Urothelium cell line (cell line): ENCODE measurements at regions not wholly inside any gene's neighbourhood (a gene's known extent, or its start where the extent isn't known, plus 50 kb on each side); places are given as distances from the start of the nearest gene placed in this dataset.
A peak's percentile ranks its signal among the peaks of the same experiment; 100 is the strongest.
"Not testable (repeated sequence)": the region's sequence is repeated elsewhere in the genome, so short reads cannot be mapped to it uniquely, and the experiment has no call there.

ENCODE experiments used
- DNase-seq: peaks from one replicate; pipeline ENCODE4 v3.0.0; 2011; ENCODE audit warnings: low spot score, mixed read lengths
- FAIRE-seq: peaks from 2 replicates; lab custom pipeline; 2011; peaks lifted over from hg19 to GRCh38; lab: Jason Lieb, UNC

DNA sequence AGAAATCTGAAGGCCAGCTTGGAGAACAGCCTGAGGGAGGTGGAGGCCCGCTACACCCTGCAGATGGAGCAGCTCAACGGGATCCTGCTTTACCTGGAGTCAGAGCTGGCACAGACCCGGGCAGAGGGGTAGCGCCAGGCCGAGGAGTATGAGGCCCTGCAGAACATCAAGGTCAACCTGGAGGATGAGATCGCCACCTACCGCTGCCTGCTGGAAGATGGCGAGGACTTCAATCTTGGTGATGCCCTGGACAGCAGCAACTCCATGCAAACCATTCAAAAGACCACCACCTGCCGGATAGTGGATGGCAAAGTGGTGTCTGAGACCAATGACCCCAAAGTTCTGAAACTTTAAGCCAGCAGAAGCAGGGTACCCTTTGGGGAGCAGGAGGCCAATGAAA, 318.4 kb downstream of the ZFHX3 start:
- not testable (repeated sequence) for DNase-seq, FAIRE-seq

DNA sequence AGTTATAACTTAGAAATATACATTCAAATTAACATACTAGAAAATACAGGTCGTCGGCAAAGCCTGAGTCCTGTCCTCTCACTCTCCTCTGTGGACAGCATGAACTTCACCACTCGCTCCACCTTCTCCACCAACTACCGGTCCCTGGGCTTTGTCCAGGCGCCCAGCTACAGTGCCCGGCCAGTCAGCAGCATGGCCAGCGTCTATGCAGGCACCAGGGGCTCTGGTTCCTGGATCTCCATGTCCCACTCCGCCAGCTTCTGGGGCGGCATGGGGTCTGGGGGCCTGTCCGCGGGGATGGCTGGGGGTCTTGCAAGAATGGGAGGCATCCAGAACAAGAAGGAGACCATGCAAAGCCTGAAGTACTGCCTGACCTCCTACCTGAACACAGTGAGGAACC, 319.4 kb downstream of the ZFHX3 start:
- FAIRE-seq = no peak
- DNase-seq = no peak

DNA sequence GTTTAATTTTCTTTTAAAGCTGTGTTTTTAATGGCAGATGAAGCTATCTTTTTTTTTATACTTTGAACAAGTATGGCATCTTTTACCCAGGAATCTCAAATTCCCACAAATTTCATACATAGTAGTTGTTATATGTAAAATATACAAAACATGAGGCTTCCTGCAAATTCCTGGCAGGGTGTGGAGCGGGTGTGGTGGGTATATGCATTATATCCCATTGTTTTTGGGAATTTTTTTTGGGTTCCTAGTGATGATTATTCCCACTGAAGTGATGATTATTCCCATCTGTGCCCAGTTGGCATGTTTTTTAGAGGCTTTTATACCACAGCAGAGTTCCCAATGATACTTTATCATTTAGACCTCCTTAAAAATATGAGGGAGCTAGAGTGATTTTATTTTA, 320.4 kb downstream of the ZFHX3 start:
- DNase-seq = no peak
- FAIRE-seq = no peak

DNA sequence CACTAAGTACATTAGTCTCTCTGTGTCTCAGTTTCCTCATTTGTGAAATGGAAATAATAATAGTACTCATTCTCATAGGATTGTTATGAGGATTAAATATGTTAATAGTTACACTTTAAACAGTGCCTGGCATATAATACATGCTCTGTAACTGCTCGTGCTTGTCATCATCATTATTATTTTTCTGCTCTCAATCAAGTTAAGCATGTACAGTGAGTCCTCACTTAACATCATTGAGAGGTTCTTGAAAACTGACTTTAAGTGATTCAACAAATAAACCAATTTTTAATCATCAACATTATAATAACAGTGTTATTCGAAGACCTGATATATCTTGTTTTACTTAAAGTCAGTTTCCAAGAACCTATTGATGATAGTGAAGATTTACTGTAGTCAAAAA, 322.3 kb downstream of the ZFHX3 start:
- DNase-seq = no peak
- no peak for FAIRE-seq

DNA sequence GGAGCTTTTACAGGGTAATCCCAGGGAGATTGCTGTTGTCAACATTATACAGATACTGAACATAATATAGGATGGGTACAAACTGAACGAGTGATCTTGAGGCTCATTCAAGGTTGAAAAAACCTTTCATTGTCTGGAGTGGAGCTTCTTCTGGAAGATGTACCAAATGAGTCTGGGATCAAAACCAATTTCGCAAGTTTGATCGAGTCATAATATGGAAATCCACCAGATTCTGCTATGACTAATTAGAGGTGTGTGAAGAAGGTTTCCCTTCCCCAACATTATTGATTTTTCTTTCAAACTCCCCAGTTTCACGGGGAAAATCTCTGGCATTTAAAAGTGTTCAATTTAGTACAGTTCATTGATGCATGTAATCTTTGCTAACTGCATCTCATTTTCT, 324.1 kb downstream of the ZFHX3 start:
- FAIRE-seq = no peak
- no peak for DNase-seq

DNA sequence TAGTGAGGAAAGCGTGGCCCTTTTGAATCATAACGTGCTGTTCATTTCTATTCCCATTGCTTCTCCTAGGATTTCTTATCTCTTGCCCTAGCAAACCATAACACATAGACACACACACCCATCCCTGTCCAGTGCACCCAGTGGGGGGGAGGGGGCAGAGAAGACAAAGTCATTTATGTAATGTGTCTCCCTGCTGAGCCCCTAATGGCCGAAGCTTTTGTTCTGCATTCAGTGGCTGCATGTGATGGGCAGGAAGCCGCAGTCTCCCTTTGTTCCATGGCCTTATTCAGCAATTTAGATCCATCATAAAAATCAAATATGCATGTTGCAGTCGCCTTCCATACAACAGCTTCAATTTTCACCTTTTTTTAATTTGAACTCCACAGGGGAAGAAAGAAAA, 325.4 kb downstream of the ZFHX3 start:
- DNase-seq = no peak
- FAIRE-seq = no peak

DNA sequence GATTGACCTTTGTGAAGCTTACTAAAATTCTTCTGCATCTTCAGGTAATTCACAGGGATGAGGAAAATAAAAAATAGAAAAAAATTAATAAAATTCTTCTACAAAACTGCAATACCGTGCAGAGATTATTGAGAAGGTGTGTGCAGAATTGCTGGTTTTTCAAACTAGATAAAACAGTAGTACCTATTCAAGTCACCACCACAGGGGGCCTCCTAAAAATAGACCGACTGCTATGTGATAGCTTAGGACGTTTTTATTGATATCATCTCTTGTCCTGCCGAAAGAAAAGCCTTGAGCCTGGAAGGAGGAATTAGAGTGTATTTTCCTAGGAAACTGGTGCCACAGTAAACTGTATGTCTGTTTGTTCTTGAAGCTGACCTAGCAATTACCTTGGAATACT, 325.9 kb downstream of the ZFHX3 start:
- no peak for DNase-seq
- FAIRE-seq = no peak

DNA sequence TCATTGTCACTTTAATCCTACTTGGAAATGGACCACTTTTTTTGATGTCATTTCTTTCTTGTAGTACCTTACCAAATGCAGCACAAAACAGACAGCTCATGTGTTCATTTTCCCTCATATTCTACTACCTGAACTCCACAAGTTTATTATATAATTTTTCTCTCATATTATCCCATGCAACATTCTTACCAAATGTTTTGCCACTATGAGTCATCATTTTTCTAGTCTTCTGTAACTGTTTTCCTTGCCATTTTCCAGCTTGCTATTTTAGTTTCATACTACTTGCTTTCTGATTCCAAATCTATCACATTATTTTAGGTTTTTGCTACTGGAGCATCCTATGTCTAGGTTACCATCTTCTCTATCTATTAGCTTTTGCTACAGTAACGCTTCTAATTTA, 332.7 kb downstream of the ZFHX3 start:
- FAIRE-seq = no peak
- DNase-seq = no peak

DNA sequence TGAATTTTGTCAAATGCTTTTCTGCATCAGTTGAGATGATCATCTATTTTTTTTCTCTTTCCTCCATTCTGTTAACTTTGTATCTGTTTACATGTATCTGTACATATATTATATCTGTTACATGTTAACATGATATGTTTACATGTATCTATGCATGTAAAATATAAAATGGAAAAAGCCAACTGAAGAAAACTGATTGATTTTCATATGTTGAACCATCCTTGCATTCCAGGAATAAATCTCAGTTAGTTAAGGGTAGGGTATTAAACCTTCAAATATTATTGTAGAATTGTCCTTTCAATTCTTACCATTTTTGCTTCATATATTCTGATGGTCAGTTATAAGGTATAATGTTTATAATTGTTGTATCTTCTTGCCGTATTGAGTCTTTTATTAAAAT, 336.1 kb downstream of the ZFHX3 start:
- DNase-seq = no peak
- no peak for FAIRE-seq

DNA sequence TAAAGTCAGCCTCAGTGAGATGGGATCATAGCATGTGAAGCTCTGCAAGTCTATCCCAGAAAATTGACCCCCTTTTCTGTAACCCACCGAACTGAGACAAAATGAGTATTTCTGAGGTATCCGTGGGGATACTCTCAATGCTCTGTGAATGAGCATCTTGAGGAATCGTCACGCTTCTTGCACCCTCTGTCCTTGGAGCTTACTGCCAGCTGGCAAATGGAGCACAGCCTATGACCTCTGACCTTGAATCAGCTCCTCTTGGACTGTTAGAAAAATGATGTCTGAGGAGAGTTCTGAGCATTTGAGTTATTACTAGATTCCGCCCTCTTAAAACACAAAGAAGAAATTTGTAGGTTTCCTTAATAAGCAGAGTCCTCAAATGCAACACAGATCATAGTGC, 342.1 kb downstream of the ZFHX3 start:
- FAIRE-seq = no peak

DNA sequence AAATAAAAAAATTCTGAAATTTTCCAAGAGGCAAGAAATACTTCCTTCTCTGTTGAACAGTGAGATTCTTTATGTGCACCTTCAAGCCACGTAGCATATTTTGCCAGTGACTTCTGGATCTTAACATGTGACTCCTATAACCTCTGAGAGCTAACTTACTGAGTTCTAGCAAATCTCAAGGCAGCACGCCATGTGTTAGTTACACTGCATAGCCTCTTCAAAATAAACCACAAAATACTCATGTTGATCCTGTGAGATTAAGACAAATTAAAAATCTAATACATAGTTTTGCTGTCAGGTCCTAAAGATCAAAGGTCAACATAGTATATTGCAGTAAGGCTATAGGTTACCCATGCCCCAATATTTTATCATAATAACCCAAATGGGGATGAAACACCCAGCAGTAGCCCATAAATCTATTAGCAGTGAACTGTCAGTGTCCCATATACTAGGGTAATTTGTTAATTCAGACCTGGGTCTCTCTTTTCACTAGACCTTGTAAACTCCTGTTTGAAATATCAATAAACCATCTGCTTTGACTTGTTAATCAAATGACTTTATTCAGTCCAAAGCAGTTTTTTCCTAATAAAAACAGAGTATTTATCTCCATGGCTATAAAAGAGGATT, 343.1 kb downstream of the ZFHX3 start:
- no peak for FAIRE-seq
- DNase-seq = no peak

More for the DNA sequence above, 342.1 kb downstream of the ZFHX3 start:
- no peak for DNase-seq

DNA sequence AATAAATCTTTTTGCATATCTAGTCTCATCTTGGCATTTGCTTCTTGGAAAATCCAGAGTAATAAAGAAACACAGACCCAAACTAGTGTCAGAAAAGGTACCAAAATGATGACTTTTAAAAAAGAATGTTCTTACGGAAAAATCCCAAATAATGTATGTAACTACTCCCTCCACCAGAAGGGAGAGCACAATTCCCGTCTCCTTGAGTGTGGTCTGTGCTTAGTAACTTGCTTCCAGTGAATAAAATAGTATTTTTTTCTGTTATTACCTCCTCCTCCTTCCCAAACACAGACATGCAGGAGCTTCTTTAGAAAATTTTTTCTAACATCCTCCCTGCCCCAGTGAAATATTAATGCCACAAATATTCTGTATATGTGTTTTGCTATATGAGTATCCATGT, 358.1 kb downstream of the ZFHX3 start:
- DNase-seq = no peak
- no peak for FAIRE-seq

DNA sequence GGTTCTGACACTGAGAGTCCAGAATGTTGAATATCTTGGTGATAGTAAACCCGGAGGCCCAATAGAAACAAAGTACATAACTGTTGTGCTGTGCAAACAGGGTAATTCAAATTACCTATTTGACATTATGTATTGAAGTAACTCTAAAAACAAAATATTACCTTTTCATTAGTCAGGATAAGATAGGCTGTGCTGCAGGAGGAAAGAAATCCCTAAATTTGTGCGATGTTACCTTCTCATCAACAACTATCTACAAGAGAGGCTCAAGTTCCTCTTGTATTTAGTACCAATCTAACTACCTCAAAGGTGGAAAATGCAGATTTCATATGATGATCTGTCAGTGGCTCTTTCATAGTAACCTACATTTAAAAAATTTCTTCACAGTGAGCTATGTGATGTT, 367.2 kb downstream of the ZFHX3 start:
- FAIRE-seq = no peak
- DNase-seq = no peak

DNA sequence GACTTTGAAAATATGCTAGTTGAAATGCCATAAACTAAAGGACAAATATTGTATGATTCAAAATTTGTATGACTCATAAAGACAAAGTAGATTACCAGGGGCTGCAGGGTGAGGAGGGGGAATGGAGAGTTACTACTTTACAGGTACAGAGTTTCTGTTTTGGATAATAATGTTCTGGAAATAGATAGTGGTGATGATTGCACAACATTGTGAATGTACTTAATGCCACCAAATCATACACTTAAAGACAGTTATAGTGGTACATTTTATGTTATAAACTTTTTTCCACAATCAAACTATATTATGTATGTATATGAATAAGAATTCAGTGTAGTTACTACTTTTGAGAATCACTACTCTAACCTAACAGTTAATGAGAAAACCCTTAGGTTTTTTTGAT, 368.1 kb downstream of the ZFHX3 start:
- FAIRE-seq (no peak), DNase-seq (no peak)

DNA sequence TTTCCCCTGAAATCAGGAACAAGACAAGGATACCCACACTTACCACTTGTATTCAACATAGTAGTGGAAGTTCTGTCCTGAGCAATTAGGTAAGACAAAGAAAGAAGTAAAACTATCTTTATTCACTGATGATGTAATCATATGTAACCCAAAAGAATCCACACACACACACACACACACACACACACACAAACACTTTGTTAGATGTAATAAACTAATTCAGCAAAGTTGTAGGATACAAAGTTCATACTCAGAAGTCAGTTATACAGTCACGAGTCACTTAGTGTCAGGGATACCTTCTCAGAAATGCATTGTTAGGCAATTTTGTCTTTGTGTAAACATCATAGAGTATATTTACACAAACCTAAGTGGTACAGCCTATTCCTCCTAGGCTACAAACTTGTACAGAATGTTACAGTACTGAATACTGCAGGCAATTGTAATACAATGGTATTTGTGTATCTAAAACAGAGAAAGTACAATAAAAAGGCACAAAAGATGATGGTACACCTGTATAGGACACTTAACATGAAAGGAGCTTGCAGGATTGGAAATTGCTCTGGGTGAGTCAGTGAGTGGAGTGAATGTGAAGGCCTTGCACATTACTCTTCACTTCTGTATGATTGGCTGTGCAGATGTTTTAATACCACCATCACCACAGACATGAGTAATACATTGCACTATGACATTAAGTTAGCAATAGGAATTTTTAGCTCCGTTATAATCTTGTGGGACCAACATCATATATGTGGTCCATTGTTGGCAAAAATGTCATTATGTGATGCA, 370.1 kb downstream of the ZFHX3 start:
- FAIRE-seq (no peak), DNase-seq (no peak)

DNA sequence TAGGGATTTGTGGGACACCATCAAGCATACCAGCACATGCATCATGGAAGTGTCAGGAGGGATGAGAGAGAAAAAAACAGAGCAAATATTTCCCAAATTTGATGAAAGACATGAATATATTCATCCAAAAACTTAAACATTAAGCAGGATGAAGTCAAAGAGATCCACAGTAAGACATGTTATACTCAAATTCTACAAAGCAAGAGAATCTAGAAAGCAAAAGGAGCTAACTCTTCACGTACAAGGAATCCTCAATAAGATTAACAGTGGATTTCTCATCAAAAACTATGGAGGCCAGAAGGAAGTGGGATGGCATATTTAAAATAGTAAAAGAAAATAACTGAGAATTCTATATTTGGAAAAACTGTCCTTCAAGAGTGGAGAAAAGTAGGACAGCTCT, 374.8 kb downstream of the ZFHX3 start:
- DNase-seq (no peak), FAIRE-seq (no peak)

DNA sequence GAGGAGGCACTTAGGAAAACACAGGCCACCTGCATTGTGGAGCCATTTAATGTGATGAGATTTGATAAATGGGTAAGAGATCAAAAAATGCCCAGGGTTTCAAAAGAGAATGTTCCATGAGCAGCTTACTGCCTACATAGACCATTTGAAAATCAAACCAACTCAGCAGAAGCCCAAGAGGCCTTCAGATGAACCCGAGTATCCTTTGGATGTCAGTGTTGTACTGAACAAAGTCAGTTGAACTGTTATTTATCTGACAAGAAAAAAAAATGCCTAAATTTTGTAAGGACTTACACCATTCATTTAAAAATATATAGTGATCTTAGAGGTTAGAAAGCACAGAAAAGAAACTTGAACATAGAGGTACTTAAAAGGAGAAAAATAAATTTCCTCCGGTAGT, 381.7 kb downstream of the ZFHX3 start:
- DNase-seq (no peak), FAIRE-seq (no peak)

DNA sequence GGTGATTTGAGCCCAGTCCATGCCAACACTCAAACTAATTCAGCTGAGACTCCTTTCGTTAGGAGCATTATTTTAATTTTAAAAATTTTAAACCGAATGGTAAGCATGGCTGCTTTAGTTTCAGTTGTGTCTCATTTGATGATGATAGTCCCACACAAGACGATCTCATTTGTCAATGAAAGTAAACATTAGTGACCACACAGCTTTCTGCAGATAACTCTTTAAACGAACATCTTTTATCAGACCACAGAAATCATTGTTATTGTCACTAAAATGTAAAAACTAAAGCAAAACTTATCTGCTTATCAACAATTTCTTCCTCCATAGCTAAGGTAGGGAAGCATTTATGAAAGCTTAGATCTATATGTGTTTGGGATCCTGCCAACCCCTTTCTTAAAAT, 382.2 kb downstream of the ZFHX3 start:
- FAIRE-seq (no peak), DNase-seq (no peak)

DNA sequence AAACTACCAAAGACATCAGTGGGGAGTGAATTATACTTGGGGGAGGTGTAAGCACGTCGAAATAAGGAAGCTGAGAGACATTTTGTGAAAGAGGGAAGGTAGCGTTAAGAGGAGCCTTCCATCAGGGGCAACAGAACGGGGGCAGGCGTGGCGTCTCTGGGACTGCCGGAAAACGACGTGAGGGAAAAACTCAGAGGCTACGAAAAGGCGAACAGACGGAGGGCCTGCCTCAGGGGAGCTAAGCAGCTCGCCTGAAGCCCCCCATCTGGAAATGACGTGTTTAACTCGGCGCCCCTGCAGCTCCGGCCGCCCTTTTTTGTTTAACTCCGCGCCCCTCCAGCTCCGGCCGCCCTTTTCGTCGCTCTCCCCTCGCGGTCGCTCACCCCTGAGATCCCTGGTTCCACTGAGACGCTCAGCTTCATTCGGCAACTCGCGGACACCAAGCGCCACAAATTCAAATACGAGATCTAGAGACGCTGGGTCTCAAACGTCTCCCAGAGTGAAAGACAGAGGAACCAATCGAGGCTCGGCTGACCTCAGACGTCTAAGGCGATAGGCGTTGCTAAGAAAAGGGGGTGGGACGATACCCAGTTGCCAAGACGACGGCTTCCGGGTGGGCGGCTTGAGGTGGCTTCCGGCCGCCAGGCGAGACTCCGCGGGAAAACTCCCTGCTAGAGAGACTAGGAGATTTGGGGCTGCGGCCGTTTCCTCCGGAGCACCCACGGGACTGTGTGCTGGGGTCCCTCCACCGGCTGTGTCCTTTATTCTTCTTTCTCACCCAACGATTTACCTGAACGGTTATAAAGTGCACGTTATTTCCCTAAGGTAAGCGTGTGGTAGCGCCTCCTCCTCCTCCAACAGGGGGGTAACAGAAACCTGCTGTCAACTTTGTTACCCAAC, 383.2 kb downstream of the ZFHX3 start:
- DNase-seq (peak; percentile 97), FAIRE-seq (no peak)

DNA sequence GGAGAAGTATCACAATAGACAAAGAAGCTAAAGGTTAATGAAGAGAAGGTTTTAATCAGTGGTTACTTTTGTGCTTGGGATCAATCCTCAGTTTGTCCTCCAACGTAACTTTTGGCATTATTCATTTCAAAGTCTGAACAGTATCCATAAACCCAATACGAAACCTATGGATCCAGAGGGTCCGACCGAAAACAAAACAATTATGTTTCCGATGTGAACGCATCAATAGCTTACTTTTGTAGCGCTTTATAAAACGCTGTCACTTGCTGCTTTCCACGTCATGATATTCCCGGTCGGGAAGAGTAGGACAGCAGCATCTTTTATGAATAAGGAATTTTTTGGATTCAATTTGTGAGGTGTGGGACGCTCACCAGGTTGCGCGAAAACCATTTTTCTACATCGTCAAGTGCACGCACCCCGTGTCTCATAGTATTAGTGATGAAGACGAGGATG, 383.8 kb downstream of the ZFHX3 start:
- FAIRE-seq = no peak
- peak; percentile 7 for DNase-seq

DNA sequence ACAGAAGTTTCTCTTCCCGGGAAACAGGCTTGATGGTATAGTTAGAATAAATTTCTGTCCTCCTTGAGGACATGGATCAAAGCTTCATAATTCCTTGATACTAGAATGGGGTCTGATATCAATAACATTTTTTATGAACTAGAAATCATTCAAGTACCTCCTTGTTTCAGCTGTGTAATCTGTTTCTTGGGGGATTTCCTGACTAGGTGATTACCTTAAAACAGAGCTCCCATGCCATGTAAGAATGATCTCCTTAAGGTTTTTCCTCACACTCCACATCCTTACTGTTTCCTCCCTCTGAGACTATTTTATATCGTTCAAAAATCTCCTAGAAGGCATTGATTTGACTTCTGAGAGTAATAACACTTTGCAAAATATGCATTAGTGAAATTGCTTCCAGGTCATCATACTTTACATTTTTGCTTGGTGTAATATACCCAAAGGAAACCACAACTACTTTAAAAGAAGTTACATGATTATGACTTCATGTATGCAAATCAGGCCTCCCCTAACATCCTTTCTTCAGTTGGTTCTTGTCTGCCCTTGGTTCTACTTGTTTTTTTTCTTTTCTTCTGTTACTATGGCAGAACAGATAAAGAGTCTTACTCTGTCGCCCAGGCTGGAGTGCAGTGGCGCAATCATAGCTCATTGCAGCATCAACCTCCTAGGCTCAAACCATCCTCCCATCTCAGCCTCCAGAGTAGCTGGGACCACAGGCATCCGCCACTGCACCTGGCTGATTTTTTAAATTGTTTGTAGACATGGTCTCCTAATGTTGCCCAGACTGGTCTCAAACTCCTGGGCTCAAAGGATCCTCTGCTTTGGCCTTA, 388.8 kb downstream of the ZFHX3 start:
- DNase-seq (no peak), FAIRE-seq (no peak)
